ENCODE measurements at regions not wholly inside any gene's neighbourhood (a gene's known extent, or its start where the extent isn't known, plus 50 kb on each side); places are given as distances from the start of the nearest gene placed in this dataset.

DNA sequence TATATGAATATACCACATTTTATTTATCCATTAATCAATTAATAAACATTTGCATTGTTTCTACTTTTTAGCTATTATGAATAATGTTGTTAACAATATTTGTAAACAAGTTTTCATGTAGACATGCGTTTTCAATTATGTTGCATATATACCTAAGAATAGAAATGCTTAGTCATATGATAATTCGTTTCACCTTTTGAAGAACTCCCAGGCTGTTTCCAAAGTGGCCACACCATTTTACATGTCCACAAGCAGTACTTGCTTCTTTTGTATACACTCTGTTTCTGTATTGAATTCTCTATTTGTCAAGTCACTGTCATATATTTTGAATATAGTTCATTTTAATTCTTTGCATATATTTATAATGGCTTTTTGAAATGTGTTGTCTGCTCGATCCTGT is 206.9 kb upstream of the ZBTB20 start:
- no peak overlapping the region for H3K4me3 ChIP-seq (ENCODE audit: low read depth, low read length)
- no peak overlapping the region for H3K4me2 ChIP-seq (ENCODE audit: low read length)
- no peak overlapping the region for H3K27ac ChIP-seq
- H3K4me1 ChIP-seq: no peaks in the 10 kb centered on the region
- no peaks in the 10 kb centered on the region for H3K36me3 ChIP-seq (ENCODE audit: control insufficient read depth, insufficient read depth, low read length)
- TF ChIP-seq, protein P1, sequence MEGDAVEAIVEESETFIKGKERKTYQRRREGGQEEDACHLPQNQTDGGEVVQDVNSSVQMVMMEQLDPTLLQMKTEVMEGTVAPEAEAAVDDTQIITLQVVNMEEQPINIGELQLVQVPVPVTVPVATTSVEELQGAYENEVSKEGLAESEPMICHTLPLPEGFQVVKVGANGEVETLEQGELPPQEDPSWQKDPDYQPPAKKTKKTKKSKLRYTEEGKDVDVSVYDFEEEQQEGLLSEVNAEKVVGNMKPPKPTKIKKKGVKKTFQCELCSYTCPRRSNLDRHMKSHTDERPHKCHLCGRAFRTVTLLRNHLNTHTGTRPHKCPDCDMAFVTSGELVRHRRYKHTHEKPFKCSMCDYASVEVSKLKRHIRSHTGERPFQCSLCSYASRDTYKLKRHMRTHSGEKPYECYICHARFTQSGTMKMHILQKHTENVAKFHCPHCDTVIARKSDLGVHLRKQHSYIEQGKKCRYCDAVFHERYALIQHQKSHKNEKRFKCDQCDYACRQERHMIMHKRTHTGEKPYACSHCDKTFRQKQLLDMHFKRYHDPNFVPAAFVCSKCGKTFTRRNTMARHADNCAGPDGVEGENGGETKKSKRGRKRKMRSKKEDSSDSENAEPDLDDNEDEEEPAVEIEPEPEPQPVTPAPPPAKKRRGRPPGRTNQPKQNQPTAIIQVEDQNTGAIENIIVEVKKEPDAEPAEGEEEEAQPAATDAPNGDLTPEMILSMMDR (IDR thresholded peaks at IDR 0.05): no peak
- H3K27me3 ChIP-seq (ENCODE audit: control insufficient read depth, insufficient read depth, low read length): no peaks in the 10 kb centered on the region
- H3K9ac ChIP-seq: no peak overlapping the region
- no peaks in the 10 kb centered on the region for H3K9me3 ChIP-seq (ENCODE audit: control insufficient read depth, low read length)
- no peak overlapping the region for H2AFZ ChIP-seq
- H3K79me2 ChIP-seq: no peaks in the 10 kb centered on the region

DNA sequence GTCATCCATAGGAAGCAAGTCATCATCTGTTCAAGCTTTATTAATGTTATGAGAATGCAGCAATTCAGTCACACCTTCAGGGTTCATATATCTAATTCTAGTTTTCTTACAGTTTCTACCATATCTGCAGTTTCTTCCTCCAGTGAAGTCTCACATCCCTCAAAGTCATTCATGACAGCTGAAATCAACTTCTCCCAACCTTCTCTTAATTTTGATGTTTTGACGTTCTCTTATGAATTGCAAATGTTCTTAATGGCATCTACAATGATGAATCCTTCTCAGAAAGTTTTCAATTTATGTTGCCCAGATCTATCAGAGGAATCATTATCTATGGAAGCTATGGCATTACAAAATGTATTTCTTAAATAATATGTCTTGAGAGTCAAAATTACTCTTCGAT is 210.4 kb upstream of the ZBTB20 start:
- TF ChIP-seq, protein P1 (IDR thresholded peaks at IDR 0.05): no peak
- Histone ChIP-seq H3K79me2 (no peaks in the 10 kb centered on the region), H3K4me3 (ENCODE audit: low read depth, low read length) (no peak overlapping the region), H3K9ac (no peak overlapping the region), H3K27me3 (ENCODE audit: control insufficient read depth, insufficient read depth, low read length) (no peaks in the 10 kb centered on the region), H3K4me2 (ENCODE audit: low read length) (no peak overlapping the region), H3K36me3 (ENCODE audit: control insufficient read depth, insufficient read depth, low read length) (no peaks in the 10 kb centered on the region), H2AFZ (no peak overlapping the region), H3K27ac (no peak overlapping the region), H3K4me1 (no peaks in the 10 kb centered on the region), H3K9me3 (ENCODE audit: control insufficient read depth, low read length) (no peaks in the 10 kb centered on the region)

DNA sequence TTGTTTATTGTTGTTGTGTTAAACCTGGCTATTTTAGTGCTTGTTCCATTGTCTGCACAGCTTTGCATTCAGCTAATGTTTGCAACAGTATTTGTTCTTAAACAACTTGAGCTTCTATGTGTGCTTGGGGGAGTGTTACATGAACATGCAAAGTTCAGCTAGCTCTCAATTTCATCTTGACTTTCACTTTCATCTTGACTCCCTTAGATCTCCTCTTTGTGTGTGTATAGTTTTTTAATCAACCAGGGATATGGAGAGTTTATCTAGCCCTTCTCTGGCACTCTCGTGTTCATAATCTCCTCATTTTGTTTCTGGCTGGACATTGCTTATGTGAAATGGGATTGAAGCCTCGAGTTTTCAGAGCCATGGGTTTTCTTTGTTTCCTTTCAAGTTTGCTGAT is 212.4 kb upstream of the ZBTB20 start:
- H3K4me1 ChIP-seq: no peaks in the 10 kb centered on the region
- no peaks in the 10 kb centered on the region for H3K36me3 ChIP-seq (ENCODE audit: control insufficient read depth, insufficient read depth, low read length)
- H3K9ac ChIP-seq: no peak overlapping the region
- no peak overlapping the region for H3K4me2 ChIP-seq (ENCODE audit: low read length)
- no peaks in the 10 kb centered on the region for H3K9me3 ChIP-seq (ENCODE audit: control insufficient read depth, low read length)
- no peak overlapping the region for H3K4me3 ChIP-seq (ENCODE audit: low read depth, low read length)
- no peaks in the 10 kb centered on the region for H3K27me3 ChIP-seq (ENCODE audit: control insufficient read depth, insufficient read depth, low read length)
- TF ChIP-seq, protein P1 (IDR thresholded peaks at IDR 0.05): no peak
- H3K27ac ChIP-seq: no peak overlapping the region
- H2AFZ ChIP-seq: no peak overlapping the region
- H3K79me2 ChIP-seq: no peaks in the 10 kb centered on the region

DNA sequence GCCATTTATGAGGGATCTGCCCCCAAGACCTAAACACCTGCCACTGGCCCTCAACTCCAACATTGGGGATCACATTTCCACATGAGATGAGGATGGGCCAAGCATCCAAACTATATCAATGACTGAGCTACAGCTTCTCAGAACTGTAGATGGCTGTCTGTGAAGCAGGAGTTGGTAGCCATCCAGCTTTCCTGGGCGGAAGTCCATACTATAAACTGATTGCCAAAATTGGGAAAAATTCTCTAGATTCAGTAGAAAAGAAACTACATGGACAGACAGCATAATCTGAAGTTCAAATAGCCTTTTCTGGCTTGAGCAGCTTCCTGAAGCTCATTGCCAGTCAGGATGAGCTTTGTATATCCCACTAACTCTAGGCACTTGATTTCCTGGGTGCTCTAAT is 214.7 kb upstream of the ZBTB20 start:
- TF ChIP-seq, protein P1 (IDR thresholded peaks at IDR 0.05): no peak
- Histone ChIP-seq H3K4me1 (no peaks in the 10 kb centered on the region), H3K27ac (no peak overlapping the region), H3K36me3 (ENCODE audit: control insufficient read depth, insufficient read depth, low read length) (no peaks in the 10 kb centered on the region), H3K79me2 (no peaks in the 10 kb centered on the region), H3K9ac (no peak overlapping the region), H3K9me3 (ENCODE audit: control insufficient read depth, low read length) (no peaks in the 10 kb centered on the region), H3K4me3 (ENCODE audit: low read depth, low read length) (no peak overlapping the region), H3K4me2 (ENCODE audit: low read length) (no peak overlapping the region), H3K27me3 (ENCODE audit: control insufficient read depth, insufficient read depth, low read length) (no peaks in the 10 kb centered on the region), H2AFZ (no peak overlapping the region)

DNA sequence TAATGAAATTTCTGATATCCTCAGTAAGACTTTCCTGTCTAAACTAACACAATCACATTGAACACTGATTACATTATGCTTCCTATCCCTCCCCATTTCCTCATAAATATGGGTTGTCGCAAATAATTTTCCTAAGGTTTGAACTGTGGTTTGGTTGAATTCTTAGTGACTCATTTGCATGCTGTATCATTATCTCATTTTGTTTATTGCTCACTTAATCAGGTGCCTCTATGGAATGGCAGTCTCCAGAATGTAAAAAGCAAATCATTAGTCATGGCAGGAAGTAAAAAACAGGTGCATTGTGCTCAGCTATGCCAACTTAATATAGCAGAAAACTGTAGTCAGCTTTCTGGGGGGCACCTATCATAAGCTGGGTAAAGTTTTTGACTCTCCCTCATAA is 216.0 kb upstream of the ZBTB20 start:
- TF ChIP-seq, protein P1 (IDR thresholded peaks at IDR 0.05): no peak
- no peak overlapping the region for H3K27ac ChIP-seq
- H3K4me1 ChIP-seq: no peaks in the 10 kb centered on the region
- no peak overlapping the region for H3K4me2 ChIP-seq (ENCODE audit: low read length)
- no peak overlapping the region for H3K9ac ChIP-seq
- no peak overlapping the region for H3K4me3 ChIP-seq (ENCODE audit: low read depth, low read length)
- no peaks in the 10 kb centered on the region for H3K27me3 ChIP-seq (ENCODE audit: control insufficient read depth, insufficient read depth, low read length)
- no peaks in the 10 kb centered on the region for H3K79me2 ChIP-seq
- H3K36me3 ChIP-seq (ENCODE audit: control insufficient read depth, insufficient read depth, low read length): no peaks in the 10 kb centered on the region
- H3K9me3 ChIP-seq (ENCODE audit: control insufficient read depth, low read length): no peaks in the 10 kb centered on the region
- no peak overlapping the region for H2AFZ ChIP-seq
